Activated T-cell treated with anti-CD3 and anti-CD28 coated beads for 4 hours (primary cell): ENCODE measurements at regions not wholly inside any gene's neighbourhood (a gene's known extent, or its start where the extent isn't known, plus 50 kb on each side); places are given as distances from the start of the nearest gene placed in this dataset.
"Not testable (repeated sequence)": the region's sequence is repeated elsewhere in the genome, so short reads cannot be mapped to it uniquely, and the experiment has no call there.

Experiments
- DNase-seq: peaks from one replicate; pipeline ENCODE4 v3.0.0-alpha.2; 2020

DNA sequence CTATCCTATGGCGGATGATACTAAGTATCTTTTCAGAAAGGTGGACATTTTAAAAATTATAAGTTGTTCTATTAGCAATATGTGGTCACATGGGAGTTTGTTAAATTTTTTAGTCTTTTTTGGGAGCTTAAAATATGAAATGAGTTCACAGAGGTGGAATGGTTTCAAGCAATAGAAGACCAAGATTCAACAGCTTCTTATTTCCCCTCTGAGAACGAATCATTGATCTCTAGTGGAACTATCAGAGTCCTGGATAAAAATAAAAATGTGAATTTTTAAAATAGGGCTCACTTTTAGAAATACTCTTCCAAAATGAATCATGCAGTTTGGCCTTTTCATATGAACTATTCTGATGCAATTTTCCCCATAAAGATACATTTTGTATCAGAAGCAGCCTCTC is 467.7 kb upstream of the KLF6 start:
- no peak for DNase-seq

DNA sequence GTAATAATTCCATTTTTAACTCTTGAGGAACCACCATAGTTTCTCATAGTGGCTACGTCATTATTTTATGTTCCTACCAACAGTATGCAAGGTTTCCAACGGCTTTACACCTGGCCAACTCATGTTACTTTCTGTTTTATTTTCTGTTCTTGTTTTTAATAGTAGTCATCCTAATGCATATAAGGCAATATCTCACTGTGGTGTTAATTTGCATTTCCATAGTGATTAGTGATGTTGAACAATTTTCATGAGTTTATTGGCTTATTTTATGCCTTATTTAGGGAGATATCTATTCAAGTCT is 465.5 kb upstream of the KLF6 start:
- no peak for DNase-seq

DNA sequence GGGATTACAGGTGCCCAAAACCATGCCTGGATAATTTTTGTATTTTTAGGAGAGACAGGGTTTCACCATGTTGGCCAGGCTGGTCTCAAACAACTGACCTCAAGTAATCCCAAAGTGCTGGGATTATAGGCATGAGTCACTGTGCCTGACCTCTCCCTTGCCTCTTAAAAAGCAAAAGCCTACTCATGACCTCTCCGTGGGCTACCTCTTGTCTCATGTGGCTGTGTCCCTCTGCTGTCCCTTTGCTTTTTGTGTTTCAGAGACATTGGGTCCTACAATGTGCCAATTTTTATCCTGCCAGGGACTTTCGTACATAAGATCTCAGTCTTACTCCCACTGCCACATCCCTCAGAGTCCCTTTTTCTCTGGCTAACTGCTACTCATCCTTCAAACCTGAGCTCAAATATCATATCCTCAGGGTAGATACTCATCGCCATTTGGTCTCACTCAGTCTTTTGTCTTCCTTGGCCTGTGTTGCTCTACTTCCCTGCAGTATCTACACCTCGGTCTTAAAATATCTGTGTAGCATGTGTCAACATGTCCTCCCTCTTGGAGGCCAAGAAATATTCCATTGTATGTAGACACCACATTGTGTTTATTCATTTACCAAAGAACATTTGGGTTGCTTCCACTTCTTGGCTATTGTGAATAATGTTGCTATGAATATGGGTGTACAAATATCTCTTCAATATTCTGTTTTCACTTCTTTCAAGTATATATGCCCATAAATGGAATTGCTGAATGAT is 465.0 kb upstream of the KLF6 start:
- DNase-seq: no peak

DNA sequence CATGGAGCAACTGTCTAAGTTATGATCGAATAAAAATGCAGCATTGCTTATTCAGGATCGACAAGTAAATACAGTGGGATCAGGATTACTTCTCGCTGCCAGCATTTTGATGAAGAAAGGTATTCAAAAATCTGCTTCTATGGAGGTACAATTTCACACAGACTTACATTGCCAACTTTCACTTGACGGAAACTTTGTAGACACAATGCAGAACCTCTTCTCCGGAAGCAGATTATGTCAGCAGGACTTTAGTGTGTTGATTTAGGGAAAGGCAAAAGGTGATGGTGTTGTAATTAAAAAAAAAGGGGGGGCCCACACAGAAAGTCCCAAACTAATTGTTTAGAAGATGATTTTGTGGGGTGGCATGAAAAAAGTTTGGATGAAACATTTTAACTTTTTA is 462.4 kb upstream of the KLF6 start:
- DNase-seq: no peak

DNA sequence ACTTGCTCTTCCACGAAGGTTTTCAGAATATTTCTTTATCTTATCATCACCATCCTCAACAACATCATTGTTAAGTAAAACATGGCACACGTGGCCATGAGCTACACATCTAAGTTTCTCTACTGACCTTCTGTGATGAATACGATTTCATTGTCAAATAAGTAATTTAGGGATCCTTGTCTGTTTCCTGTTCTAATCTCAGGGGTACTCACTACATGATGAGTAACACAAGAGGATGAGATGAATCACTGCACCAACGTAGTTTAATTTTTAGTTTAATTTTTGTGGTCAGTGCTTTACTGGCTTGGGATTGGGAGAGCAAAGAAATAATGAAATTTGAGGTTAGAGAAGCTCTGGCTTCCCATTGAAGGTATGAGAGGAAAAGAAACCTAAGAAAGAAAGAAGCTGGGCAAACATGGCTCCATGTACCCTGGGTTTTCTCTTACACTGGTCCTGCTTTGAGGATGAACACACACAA is 461.9 kb upstream of the KLF6 start:
- DNase-seq: no peak

DNA sequence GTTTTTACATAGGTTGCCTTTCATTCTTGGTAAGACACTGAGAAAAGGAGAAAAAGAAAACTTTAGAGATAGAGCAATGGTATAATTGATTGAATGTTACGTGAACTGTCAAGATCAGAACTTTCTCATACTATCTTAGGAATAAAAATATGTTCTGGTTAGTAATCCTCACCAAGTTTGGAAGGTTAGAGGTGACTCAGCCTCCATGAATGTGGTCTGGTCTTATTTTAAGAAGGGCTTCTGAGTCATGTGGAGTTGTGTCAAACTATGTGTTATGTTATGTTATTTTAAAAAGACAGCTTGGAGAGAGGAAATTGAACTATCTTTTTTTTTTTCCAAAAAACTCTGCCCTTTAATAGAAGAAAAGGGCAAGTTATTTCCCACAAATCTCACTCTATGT is 458.6 kb upstream of the KLF6 start:
- no peak for DNase-seq

DNA sequence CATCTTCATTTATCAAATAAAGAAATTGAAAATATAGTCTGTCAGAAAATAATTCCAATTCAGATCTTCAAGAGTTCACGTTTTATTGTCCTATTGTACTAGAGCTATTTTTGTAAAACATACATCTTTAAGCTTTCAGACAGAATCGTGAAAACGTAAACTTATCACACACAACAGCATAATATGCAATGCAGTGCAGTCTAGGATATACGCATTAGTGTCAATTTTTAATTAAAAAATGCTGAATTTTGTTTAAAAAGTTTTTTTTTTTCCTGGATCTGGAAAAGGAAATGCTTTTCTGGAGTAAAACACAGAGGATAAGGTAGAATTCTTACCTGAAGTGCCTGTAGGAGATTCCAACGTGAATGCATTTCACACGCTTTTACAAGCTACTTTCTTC is 458.2 kb upstream of the KLF6 start:
- no peak for DNase-seq

DNA sequence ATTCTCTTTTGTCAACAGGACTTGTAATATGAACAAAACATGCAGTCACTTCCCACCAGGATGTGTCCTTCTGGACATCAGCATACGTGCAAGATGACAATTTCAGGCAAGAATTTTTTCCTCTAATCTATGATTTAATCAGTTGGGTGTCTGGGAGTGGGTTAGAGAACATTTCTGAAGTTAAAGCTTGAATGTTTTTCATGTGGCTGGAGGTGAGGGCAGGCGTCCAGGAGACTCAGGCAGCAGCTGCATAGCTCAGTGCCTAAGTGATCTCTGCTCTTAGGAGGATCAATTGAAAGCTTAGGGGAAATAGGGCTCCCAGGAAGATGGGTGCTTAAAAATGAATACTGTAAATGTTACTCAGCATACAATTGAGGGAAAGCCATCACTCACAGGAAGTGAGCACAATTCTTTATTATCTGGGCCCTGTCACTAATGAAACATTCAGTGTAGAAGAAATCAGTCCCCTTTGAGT is 457.6 kb upstream of the KLF6 start:
- DNase-seq: no peak

DNA sequence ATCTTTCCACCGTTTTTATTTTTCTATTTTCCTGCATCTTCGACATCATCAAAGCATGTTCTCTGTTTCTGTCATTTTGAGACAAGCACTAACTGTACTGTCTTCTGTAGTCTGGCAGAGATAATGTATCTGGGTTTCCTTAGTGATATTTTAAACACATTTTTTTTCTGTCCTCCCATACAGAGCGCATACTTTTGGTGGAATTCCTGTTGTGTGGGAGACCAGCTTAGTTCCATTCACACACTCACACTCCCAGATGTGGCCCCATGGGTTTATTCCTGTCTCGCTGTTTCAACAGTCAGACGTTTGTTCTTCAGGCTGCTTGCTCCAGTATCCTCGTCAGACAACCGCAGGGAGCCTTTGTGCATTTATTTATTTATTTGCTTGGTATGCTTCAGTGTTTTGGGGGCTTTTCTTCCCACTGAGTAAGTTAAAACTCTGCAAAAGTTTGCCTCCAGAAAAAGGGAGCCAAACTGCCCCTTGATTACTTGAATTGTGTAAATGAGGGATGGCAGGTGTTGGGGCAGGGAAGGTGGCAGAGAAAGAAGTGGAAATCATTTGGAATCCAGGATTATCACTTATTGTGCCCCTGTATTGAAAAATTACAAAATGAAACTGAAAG is 456.8 kb upstream of the KLF6 start:
- DNase-seq: no peak

DNA sequence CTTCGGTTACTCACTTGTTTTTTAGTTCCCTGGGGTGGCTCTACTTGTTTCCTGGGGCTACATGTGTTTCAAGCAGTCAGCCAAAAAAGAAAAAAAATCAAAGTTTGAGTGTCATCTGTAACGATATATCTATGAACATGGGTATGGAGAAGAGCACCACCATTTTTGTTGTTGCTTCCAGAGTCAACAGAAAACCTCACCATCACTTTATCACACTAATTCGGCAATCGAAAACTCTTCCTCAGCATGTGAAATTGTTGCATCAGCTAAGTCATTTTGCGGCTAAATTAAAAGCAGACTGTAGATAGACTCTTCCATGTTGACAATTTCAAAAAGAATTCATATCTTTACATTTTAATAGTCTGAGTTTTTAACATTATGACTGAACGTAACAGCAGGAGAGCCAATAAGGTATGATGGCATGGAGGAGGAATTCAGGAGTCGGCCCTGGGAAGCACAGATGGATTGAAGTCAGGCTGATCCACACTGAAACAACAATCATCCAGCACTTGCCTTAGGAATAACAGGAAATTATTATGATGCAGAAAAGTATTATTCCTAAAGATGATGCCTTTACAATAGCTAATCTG is 455.7 kb upstream of the KLF6 start:
- DNase-seq: no peak

DNA sequence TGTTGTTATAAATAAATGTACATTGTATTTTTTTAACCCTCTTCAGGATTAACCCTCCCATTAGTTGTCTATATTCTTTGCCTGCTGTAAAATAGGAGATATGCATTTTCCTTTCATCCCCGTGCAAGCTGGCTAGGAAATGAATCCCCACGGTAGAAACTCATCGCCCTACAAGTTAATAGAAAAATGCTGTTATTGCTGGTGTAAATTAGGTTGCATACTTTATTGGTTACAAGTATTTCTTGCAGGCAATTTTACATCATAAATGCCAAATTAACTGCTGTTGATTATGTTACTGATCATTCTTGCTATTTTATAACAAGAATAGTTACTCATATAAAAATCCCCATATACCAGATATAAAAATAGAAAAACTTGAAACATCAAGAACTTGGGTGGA is 454.2 kb upstream of the KLF6 start:
- DNase-seq: no peak

DNA sequence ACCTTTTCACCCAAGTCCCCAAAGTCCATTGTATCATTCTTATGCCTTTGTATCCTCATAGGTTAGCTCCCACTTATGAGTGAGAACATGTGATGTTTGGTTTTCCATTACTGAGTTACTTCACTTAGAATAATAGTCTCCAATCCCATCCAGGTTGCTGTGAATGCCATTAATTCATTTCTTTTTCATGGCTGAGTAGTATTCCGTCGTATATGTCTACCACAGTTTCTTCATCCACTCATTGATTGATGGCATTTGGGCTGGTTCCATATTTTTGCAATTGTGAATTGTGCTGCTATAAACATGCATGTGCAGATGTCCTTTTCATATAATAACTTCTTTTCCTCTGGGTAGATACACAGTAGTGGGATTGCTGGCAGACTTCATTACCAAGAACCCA is 451.9 kb upstream of the KLF6 start:
- not testable (repeated sequence) for DNase-seq

DNA sequence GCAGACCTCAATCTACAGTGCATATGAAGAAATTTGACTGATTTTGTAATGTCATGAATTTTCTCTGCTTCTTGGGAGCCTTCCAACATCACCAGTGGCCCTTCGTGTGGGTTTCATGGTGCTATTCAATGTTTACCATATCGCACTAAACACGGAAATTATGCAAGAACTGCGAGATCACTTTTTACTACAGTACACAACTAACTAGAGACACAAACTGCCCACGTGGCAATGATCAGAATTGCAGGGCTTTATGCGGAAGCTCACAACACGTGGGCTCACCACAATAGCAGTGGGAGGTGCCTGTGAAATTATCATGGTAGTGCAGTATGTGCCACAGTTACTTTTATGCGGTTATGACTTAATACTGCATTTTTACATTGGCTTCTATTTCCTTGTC is 449.7 kb upstream of the KLF6 start:
- no peak for DNase-seq

DNA sequence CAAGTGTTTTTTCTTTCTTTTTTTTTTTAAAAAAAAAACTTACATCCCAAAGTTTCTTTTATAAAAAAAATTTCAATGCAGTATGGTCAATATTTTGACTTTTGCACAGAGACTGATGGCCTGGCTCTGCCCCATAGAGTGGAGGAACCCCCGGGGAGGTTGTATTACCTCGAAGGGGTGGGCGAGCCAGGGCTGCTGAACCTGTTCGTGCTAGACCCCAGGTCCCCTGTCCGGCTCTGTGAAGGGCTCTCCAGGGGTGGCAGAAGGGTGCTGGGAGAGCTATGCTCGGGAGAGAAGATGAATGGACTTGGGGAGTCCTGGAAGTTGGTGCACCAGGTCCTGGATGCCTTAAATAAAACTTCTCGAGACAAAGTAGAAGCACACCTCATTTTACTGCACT is 446.4 kb upstream of the KLF6 start:
- DNase-seq: no peak

DNA sequence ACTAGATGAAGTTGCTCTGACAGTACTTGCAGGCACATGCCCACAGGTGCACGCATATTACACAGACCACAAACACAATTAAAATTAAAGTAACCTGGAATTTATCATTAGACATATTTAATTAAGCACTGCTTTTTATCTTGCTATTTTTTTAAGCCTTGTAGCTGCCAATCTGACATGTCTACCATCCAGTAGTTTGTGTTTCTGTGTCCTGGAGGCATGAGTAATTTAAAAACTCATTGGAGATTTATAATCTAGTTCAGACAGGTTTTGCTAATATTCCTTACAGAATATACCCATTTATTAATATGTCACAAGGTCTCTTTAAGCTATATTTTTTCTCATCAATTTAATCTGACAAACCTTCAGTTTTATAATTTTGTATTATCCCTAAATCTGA is 445.0 kb upstream of the KLF6 start:
- DNase-seq: no peak

DNA sequence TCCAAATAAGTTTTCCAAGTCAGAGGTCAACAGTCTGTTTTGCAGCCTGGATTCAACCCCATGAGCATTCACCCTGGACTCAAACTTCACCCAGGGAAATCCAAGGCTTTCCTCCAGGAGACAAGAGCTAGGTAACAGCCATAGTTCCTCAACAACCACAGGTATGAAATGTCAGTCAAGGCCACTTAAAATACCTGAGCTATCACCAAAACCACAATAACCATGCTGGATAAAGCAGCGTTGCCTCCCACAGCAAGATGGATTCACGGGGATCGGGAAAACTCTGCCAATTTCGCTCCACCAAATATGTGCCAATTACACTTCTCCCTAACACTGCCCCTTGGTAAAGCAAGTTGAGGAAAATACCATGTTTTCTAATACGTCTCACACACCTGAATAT is 444.1 kb upstream of the KLF6 start:
- no peak for DNase-seq

DNA sequence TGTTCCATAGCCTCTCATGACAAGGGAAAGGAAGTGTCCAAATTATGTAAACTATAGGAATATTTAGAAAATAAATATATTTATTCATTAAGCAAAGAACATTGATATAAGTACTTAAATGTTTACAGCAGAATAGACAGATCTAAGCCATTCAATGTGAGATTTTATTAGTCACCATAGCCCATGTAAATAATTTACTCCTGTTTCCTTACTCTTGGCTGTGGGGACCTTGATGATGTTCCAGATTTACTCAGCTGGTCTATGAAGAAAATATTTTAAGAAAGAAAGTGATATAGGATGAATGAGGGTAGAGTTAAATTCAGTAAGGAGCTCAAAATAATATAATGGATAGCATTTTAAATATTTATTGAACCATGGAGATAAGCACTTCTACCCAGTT is 442.6 kb upstream of the KLF6 start:
- DNase-seq: no peak

DNA sequence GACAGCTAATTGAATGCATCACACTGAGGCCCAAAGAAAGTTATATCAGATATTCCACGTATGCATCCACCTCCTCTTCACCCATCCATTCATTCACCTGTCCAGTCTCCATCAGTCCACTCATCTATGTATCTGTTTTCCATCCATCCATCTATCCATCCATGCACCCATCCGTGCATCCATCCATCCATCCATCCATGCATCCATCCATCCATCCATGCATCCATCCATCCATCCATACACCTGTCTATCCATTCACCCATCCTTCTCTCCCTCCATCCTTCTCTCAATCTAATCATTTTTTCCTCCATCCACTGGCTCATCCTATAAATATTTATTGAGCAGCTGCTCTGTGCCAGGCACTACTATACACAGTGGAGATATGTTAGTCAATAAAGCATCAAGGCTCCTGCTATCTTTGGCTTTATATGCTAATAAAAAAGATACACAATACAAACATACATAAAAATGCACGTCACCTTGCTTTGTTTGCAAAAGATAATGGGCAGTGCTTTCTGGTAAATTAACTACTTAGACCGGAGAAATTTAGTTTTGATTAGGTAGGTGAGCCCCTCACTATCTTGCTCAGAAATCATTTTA is 442.0 kb upstream of the KLF6 start:
- DNase-seq: no peak

DNA sequence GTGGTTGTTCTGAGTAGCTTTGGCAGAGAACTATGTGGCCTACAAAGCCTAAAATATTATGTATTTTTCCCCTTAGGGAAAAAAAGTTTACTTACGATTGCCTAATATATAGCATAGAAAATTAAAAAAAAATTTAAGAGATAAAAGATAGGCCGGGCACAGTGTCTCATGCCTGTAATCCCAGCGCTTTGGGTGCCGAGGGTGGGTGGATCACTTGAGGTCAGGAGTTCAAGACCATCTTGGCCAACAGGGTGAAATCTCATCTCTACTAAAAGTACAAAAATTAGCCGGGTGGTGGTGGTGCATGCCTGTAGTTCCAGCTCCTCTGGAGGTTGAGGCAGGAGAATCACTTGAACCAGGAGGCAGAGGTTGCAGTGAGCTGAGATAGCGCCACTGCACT is 439.2 kb upstream of the KLF6 start:
- DNase-seq: no peak

DNA sequence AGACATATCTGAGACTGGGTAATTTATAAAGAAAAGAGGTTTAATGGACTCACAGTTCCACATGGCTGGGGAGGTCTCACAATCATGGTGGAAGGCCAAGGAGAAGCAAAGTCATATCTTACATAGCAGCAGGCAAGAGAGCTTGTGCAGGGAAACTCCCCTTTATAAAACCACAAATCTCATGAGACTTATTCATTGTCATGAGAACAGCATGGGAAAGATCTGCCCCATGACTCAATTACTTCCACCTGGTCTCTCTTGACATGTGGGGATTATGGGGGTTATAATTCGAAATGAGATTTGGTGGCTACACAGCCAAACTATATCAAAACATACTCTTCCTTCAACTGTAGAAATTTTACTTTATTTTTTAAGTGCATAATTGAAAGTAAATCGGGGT is 436.3 kb upstream of the KLF6 start:
- DNase-seq: not testable (repeated sequence)

DNA sequence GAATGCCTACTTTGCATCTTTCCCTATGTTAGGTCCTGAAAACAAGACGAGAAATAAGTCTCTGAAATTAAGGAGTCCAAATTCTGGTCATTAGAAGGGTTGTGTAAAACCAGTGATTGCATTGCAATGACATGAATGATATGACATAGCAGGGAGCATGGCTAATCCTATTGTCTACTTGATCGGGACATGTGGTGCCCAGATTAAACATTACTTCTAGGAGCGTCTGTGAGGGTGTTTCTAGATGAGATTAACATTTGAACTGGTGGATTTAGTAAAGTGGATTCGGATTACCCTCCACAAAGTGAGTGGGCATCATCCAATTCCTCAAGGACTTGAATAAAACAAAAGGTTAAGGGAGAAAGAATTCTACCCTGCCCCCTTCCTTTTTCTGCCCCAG is 434.9 kb upstream of the KLF6 start:
- DNase-seq: no peak

DNA sequence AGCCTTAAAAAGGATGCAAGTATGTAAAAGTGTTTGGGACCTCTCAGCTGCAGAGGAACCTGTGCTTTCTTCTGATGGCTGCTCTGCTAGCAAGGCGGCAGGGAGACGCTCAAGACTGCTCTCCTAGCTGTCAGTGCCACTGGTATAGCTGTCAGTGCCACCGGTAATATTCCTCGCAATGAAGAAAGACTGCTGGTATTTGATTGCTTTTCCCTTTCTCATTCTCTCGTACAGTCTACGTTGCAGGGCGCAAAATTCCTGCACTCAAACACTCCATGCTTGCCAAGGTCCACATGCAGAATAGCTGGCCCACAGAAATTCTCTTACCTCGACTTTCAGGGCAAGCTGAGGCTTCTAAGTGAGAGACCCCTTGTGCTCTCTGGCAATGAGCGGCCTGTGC is 432.6 kb upstream of the KLF6 start:
- no peak for DNase-seq

DNA sequence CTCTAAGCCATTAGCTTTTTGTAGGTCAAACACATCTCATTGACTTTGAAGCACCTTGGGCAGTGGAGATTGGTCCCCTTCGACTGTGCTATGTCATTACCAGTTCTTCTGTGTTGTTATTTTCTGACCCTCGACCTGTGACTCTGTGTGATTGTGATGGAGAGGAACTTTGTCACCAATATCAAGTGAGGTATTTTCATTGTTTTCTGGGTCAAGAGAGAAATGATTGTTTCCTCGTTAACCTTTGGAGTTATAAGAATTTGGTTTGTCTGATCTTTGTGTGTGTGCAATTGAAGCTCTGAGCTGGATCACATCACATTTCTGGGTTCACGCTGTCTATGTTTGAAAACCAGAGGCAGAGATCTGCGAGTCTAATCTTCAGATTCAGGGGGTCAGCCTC is 432.2 kb upstream of the KLF6 start:
- no peak for DNase-seq

DNA sequence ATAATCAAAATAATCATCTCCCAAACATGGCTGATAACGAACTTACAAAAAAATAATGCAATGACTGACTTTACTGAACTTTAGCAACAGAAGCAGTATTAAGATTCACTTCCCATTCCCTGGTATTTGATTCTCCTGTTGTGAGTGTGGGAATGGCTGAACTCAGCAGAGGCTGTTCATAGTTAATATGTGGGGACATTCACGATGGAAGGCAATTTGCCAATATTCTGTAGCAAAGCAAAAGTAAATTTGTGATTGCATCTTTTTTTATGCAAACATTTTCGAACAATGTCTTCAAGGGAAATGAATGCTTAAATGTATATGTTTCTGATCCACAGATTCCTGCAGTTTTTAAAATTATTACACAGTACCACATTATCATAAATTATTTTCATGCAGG is 431.7 kb upstream of the KLF6 start:
- no peak for DNase-seq
